Erythroblast (primary cell): ENCODE measurements at regions not wholly inside any gene's neighbourhood (a gene's known extent, or its start where the extent isn't known, plus 50 kb on each side); places are given as distances from the start of the nearest gene placed in this dataset.
"Not testable (repeated sequence)": the region's sequence is repeated elsewhere in the genome, so short reads cannot be mapped to it uniquely, and the experiment has no call there.

Source experiments
- DNase-seq, 2 experiments: peaks; one replicate each; lab custom pipeline; 2025; lab: John Stamatoyannopoulos, UW
- GATA1 ChIP-seq: IDR thresholded peaks from 2 replicates; pipeline ENCODE4 v1.6.1; 2011; ENCODE audit warnings: low read depth, mild to moderate bottlenecking, control low read depth, low read length, moderate library complexity
- POLR2A ChIP-seq: IDR thresholded peaks from 2 replicates; pipeline ENCODE4 v1.6.1; 2011; ENCODE audit warnings: mild to moderate bottlenecking, low read length

DNA sequence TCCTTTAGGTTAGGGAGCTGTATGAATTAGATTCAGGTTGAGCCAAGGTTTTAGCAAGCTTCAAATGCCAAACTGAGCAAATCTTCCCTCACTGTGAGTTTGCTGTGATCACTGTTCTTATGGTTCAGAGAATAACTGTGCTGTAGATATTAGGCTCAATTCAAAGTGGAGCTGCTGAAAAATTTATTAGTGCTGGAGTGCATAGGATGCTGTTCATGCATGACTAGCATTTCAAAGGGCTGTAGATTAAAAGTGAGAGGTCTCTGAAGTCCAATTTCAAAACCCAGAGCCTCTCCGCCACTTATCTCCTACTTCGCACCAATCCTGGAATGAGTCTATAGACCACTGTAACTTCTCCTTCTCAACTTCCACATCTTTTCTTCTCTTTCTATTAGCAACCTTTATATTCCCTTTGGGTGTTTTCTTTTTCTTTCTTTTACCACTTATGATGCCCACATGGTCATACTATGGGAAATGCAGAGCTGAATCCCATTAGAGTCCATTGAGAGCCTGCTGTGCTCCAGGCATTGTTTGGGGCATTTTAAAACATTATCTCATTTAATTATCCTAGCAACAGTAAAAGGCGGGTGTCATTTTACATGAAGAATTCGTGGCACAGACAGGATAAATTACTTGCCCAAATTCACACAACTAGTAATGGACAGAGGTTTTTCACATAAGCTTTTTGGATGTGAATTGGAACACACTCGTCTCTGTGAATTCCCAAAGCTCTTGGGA lies 77.5 kb upstream of the EEA1 start:
- TF ChIP-seq POLR2A (no peak), GATA1 (no peak)
- no peak for DNase-seq

DNA sequence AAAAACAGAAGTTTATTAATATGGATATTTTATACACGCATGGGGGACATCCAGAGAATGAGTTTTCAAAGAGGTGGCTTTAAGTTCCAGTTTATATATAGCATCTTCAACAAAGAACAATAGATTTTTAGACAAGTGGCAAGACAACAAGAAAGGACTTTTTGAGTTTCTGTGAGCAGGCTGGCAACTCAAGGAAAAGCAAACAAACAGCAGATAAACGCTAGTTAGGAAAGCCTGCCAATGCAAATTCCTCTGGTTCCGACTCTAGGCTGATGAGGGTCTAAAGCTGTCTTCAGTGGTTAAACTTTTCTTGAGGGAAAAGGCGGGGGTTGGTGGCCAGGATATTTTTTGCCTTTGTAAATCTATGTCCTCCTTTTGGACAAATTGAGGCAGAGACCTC lies 78.4 kb upstream of the EEA1 start:
- no peak for DNase-seq
- TF ChIP-seq POLR2A (no peak), GATA1 (no peak)

DNA sequence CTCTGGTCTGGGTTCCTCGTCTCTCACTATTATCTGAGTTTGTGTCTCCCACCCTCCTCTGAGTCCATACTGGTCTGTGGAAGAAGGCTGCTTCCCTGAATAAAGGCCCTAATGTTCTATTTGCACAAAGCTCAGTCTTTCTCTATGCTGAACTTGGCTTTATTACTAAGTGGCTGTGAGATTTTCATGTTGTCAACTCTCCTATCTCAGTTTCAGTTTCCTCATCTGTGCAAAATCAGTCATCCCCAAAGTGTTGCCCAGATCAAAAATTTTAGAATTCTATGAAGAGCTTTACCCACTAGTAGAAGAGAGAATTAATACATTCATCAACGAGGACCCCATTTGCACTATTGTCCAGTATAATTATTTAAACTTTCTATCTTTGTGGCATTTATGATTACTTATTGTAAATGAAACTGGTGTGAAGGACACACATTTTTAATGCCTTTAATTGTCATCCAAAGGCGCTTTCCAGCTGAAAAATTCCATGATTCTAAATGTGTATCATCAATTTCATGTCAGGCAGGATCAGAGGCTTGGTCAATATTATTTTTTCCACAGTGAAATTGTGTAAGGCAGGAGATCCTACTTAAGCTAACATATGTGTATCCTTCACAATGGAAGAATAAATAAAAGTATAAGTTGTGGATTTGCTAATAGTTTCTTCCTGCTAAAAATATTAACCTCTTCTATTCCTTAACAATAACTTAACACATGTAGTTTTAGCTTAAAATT lies 79.1 kb upstream of the EEA1 start:
- no peak for DNase-seq
- no peak for TF ChIP-seq GATA1

DNA sequence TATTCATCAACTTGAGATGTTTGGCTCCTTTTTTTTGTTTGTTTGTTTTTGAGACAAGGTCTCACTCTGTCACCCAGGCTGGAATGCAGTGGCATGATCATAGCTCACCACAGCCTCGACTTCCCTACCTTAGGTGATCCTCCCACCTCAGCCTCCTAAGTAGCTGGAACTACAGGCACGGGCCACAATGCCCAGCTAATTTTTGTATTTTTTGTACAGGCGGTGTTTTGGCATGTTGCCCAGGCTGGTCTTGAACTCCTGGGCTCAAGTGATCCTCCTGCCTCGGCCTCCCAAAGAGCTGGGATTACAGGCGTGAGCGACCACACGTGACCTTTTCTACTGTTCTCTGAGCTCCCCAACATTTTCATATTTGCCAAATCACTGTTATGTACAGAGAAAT lies 79.8 kb upstream of the EEA1 start:
- DNase-seq, result not testable (repeated sequence)

DNA sequence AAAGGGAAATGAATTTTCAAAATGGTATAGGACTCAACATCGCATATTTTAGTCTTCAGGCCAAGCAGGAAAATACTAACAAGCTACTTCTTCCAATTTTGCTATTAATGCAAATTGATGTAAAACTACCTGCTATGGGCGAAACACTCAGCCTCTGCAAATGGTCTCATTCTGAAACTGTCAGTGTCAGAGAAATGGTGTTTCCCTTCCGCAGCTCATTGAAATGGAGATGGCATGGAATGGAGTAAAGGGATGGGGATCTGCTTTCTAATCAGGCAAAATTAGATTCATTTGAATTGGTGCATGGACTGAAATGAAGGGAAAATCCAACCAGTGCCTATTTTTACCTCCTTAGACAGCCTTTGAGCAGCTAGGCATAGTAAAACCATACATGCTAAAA lies 80.4 kb upstream of the EEA1 start:
- no peak for DNase-seq
- TF ChIP-seq GATA1, result no peak
- no peak for TF ChIP-seq POLR2A

DNA sequence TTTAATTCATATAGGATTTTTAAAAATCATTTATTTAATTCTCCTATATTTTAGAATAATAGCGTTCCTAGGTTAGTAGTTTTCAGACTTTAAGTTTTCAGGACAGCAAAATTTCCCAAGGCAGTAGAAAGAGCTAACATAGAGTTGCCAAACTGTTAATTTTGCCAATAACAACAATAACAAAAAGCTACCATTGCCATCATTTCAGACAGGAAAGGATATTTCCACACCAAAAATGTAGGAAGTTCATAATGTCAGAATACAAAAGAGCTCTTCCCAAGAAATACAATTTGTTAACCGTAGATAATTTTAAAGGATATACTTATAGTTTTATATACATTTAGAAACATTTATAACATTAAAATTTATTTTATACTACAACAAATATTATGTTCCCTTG lies 81.4 kb upstream of the EEA1 start:
- TF ChIP-seq GATA1 (no peak), POLR2A (no peak)
- DNase-seq, result no peak

DNA sequence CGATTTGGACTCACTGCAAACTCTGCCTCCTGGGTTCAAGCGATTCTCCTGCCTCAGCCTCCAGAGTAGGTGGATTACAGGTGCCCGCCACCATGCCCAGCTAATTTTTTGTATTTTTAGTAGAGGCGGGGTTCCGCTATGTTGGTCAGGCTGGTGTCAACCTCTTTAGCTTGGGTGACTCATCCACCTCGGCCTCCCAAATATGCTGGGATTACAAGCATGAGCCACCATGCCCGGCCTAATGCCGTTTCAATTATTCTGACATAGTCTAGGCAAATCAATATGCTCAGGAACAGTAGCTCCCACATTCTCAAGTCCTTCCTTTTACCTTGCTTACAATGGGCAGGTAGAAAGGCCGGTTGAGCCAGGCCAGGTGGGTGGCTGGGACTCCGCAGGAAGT lies 82.0 kb upstream of the EEA1 start:
- no peak for TF ChIP-seq POLR2A
- no peak for TF ChIP-seq GATA1
- DNase-seq, result no peak

DNA sequence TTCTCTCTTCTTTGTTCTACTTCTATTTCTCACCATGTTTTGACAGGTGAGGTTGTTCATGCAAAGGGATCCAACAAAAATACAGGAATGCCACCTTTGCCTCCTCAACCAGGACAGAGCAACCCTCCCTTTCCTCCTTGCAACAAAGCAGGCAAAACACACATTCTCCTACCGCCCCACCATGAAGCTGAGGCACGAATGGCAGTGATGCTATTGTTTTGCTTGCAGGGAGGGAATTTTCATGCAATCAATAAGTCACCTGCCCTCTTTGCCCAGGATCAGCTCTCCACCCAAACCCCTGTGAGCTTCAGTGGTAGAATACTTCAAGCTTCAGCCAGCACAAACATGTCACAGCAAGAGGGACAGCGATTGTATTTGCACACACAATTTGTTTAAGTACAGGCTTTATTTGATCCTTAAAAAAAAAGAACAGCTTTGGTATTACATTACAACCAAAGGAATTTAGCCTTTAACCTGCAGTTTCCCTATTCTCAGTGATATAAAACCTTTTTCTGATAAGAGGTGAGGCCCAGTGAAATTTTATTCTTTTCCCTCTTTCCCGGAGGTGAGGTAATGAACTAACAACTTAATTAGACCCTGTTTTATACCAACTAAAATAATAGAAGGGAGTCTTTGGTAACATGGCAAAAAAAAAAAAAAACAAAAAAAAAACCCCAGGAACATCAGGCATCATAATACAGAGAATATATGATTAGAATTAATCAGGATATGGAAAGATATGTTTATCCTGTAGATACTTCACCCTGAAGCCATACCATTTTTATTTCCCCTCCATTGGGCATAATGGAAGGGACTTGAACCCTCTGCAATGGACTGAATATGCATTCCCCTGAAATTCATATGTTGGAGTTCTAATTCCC lies 87.0 kb upstream of the EEA1 start:
- TF ChIP-seq POLR2A (no peak), GATA1 (no peak)
- no peak for DNase-seq

DNA sequence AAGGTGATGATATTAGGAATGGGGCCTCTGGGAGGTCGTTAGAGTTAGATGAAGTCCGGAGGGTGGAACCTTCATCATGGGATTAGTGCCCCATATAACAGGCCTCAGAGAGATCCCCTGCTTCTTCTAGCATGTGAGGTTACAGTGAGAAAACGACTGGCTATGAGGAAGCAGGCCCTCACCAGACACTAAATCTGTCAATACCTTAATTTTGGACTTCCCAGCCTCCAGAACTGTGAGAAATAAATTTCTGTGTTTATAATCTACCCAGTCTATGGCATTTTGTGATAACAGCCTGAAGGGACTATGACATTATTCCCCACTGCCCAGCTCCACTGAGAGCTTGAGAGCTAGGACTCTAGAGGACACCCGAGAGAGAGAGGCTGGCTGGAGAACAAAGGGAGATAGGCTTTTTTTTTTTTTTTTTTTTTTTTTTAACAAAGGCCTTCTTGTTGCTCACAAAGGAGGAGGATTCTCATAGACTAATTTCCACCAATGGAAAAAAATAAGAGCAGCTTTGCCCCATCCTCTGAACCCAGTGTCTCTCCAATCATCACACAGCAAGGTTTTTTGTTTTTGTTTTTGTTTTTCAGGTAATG lies 87.8 kb upstream of the EEA1 start:
- DNase-seq, result no peak
- TF ChIP-seq POLR2A (no peak), GATA1 (no peak)

DNA sequence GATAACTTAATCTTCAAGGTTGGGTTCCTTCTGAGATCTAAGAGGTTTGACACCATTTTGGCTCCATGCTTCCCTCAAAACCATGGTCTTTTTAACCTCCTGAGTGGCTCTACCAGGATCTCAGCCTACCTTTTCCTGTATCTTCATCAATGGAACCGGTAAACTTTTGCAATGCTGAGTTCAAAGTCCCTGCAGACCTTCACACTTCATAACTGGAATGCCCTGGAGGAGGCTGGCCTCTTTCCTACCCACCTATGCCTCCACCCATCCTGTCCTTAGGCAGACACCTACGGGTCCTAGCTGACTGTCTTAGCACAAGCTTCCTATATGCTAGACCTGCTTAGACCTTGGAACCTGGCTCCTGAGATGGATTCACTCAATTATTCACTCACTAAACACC lies 89.5 kb upstream of the EEA1 start:
- no peak for DNase-seq
- TF ChIP-seq GATA1, result no peak
- no peak for TF ChIP-seq POLR2A

DNA sequence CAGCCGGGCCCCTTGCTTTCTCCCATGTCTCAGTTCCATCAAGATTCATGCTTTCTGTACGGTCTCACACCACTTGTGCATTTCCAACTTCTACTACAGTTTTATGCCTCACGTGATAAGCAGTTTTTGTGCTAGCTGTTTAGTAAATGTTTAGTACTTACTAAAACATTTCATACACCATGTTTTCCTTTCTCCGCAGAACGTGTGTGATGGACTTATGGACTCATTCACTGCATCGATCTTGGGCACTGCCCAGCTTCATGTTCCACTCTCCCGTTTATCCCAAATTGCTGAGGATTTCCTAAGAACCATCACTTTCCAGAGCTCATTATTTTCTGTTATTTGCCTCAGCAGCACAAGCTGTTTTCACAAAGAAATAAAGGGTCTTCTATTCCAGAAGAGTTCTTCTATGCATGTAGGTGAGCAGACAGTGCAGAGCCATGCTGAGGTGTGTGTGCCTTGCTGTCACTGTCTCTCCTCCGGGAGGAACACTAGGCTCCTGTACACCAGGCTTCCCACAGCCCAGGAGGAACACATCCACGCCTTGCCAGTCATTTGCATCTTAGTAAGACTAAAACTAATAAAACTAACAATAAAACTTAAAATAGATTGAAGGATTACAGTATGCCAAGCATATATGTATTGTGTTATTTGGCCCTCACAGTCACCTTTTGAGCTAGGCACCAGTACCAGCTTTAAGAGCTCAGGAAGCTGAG lies 90.3 kb upstream of the EEA1 start:
- no peak for DNase-seq
- TF ChIP-seq GATA1 (no peak), POLR2A (no peak)

DNA sequence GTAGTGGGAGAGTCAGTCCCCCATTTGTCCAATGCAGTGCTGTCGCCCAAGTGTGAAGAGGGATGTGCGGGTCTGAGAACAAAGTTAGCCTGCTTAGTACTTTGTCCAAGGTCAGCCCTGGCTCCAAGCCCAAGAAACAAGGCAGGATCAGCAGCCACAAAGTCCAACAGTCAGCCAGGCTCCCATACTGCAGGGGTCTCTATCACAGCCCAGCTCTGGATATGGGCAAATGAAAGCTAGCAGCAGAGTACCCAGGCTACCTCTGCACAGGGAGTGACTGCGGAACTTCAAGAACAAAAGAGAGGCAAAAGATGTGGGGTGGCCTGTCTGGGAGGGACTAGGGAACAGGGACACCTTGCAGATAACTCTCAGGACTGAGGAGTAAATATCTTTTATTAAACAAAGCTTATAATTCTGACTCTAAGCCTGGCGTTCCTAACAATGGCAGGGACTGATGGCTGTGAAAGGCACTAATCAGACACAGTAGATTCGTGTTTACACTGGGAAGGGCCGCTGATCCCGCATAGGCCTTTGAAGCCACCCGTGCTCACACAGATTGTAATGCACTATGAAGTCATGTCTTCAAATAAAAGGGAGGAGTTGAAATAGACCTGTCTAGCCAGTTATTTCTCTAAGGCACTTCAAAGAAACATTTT lies 91.0 kb upstream of the EEA1 start:
- TF ChIP-seq POLR2A (no peak), GATA1 (no peak)
- no peak for DNase-seq
